Mammary epithelial cell (primary cell): ENCODE measurements at regions not wholly inside any gene's neighbourhood (a gene's known extent, or its start where the extent isn't known, plus 50 kb on each side); places are given as distances from the start of the nearest gene placed in this dataset.

Experiments used
- EZH2 ChIP-seq: IDR thresholded peaks from 2 replicates; pipeline ENCODE4 v1.6.1; 2012; ENCODE audit warnings: low read length, inconsistent platforms, borderline replicate concordance
- TF ChIP-seq, protein P1 (sequence below), 2 donors: IDR thresholded peaks in 1 of 2; conservative IDR thresholded peaks in 1 of 2; 2 replicates each; pipeline ENCODE4 v1.5.1; 2011 to 2012; ENCODE audit warnings: inconsistent platforms in 2 of 2, low read length in 2 of 2, mild to moderate bottlenecking in 2 of 2, control low read depth in 1 of 2, low read depth in 1 of 2; ENCODE audit not compliant: insufficient read depth in 1 of 2; ENCODE audit errors: extremely low read depth in 1 of 2

DNA sequence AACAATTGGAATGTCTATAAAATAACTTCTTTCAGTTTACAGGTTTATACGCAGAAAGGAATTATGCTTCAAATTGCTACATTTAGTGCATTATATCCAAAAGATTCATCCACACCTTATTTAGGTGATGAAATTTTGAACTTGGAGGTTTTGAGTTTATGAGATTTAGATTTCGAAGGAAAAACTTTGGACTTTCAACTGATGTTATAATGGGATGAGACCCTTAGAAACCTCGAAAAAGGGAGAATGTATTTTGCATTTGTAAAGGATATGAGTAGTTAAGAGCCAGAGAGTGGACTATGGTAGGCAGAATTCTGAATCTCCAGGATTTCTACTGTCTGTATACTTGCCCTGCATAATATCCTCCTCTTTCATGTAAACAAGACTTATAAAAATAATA is 851.6 kb upstream of the MGAT4C start:
- TF ChIP-seq, protein P1, sequence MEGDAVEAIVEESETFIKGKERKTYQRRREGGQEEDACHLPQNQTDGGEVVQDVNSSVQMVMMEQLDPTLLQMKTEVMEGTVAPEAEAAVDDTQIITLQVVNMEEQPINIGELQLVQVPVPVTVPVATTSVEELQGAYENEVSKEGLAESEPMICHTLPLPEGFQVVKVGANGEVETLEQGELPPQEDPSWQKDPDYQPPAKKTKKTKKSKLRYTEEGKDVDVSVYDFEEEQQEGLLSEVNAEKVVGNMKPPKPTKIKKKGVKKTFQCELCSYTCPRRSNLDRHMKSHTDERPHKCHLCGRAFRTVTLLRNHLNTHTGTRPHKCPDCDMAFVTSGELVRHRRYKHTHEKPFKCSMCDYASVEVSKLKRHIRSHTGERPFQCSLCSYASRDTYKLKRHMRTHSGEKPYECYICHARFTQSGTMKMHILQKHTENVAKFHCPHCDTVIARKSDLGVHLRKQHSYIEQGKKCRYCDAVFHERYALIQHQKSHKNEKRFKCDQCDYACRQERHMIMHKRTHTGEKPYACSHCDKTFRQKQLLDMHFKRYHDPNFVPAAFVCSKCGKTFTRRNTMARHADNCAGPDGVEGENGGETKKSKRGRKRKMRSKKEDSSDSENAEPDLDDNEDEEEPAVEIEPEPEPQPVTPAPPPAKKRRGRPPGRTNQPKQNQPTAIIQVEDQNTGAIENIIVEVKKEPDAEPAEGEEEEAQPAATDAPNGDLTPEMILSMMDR (conservative IDR thresholded peaks at IDR 0.05 in 1 of 2, IDR thresholded peaks at IDR 0.05 in 1 of 2; ENCODE audit: extremely low read depth in 1 of 2, insufficient read depth in 1 of 2, low read depth in 1 of 2, low read length in 2 of 2) = no peak
- no peak for TF ChIP-seq EZH2
